ENCODE measurements at regions not wholly inside any gene's neighbourhood (a gene's known extent, or its start where the extent isn't known, plus 50 kb on each side); places are given as distances from the start of the nearest gene placed in this dataset.

GRCh38 chr2:58798676-58799208 is 557.6 kb upstream of the FANCL start:
- Histone ChIP-seq H2BK15ac (replicated peaks; ENCODE audit: low read depth) (no peak overlapping the region), H3K9ac (ENCODE audit: low read length) (no peak overlapping the region), H3K79me1 (ENCODE audit: low read length) (no peaks in the 10 kb centered on the region), H3K4me1 (ENCODE audit: control insufficient read depth, low read depth, low read length) (no peaks in the 10 kb centered on the region), H3K27me3 (ENCODE audit: insufficient read depth, low read length, poor library complexity) (no peaks in the 10 kb centered on the region), H3K36me3 (ENCODE audit: control insufficient read depth, insufficient read depth, low read length) (no peaks in the 10 kb centered on the region), H2BK120ac (ENCODE audit: low read depth, low read length) (no peak overlapping the region), H4K8ac (ENCODE audit: low read depth, low read length) (no peak overlapping the region), H3K4ac (ENCODE audit: low read depth, low read length) (no peak overlapping the region), H2AK5ac (ENCODE audit: low read length) (no peak overlapping the region), H3K23ac (ENCODE audit: low read length) (no peak overlapping the region), H4K5ac (ENCODE audit: low read length) (no peak overlapping the region), H3K79me2 (ENCODE audit: control insufficient read depth, insufficient read depth, low read length) (no peaks in the 10 kb centered on the region), H3K27ac (ENCODE audit: low read depth, low read length) (no peak overlapping the region), H2BK5ac (ENCODE audit: low read length) (no peak overlapping the region), H3K56ac (ENCODE audit: low read length) (no peak overlapping the region), H3K4me2 (ENCODE audit: low read length) (no peak overlapping the region), H3K18ac (ENCODE audit: low read length) (no peak overlapping the region), H3K4me3 (ENCODE audit: low read length) (no peak overlapping the region)
- WGBS (ENCODE audit: extremely low coverage, insufficient coverage, low lambda C conversion rate), result no CpG with 5 or more reads among the region's 6 CpGs
- no peak for DNase-seq

- no peaks in the 10 kb centered on the region for H3K27me3 ChIP-seq (ENCODE audit: insufficient read depth, low read length, poor library complexity)
- no peak overlapping the region for H4K8ac ChIP-seq (ENCODE audit: low read depth, low read length)
- no peak overlapping the region for H2AK5ac ChIP-seq (ENCODE audit: low read length)
- no peak overlapping the region for H3K4me2 ChIP-seq (ENCODE audit: low read length)
- no peak overlapping the region for H3K4ac ChIP-seq (ENCODE audit: low read depth, low read length)
- WGBS (ENCODE audit: extremely low coverage, insufficient coverage, low lambda C conversion rate), result no CpG with 5 or more reads among the region's 2 CpGs
- no peak for DNase-seq
- no peaks in the 10 kb centered on the region for H3K36me3 ChIP-seq (ENCODE audit: control insufficient read depth, insufficient read depth, low read length)
- no peak overlapping the region for H3K27ac ChIP-seq (ENCODE audit: low read depth, low read length)
- no peaks in the 10 kb centered on the region for H3K79me1 ChIP-seq (ENCODE audit: low read length)
- no peak overlapping the region for H3K18ac ChIP-seq (ENCODE audit: low read length)
- no peak overlapping the region for H3K23ac ChIP-seq (ENCODE audit: low read length)
- H3K4me1 ChIP-seq (ENCODE audit: control insufficient read depth, low read depth, low read length), result no peaks in the 10 kb centered on the region
- H2BK5ac ChIP-seq (ENCODE audit: low read length), result no peak overlapping the region
- no peak overlapping the region for H2BK120ac ChIP-seq (ENCODE audit: low read depth, low read length)
- H3K56ac ChIP-seq (ENCODE audit: low read length), result no peak overlapping the region
- no peak overlapping the region for H3K9ac ChIP-seq (ENCODE audit: low read length)
- no peak overlapping the region for H4K5ac ChIP-seq (ENCODE audit: low read length)
- H2BK15ac ChIP-seq (replicated peaks; ENCODE audit: low read depth), result no peak overlapping the region
- H3K79me2 ChIP-seq (ENCODE audit: control insufficient read depth, insufficient read depth, low read length), result no peaks in the 10 kb centered on the region
- H3K4me3 ChIP-seq (ENCODE audit: low read length), result no peak overlapping the region
These were observed 555.2 kb upstream of the FANCL start for GRCh38 chr2:58796239-58796910.

GRCh38 chr2:58794916-58795315 is 553.8 kb upstream of the FANCL start:
- H3K79me1 ChIP-seq (ENCODE audit: low read length), result no peaks in the 10 kb centered on the region
- DNase-seq, result no peak
- no peak overlapping the region for H3K9ac ChIP-seq (ENCODE audit: low read length)
- no peak overlapping the region for H3K4me2 ChIP-seq (ENCODE audit: low read length)
- no peak overlapping the region for H4K5ac ChIP-seq (ENCODE audit: low read length)
- no peaks in the 10 kb centered on the region for H3K27me3 ChIP-seq (ENCODE audit: insufficient read depth, low read length, poor library complexity)
- H3K4me1 ChIP-seq (ENCODE audit: control insufficient read depth, low read depth, low read length), result no peaks in the 10 kb centered on the region
- H3K4ac ChIP-seq (ENCODE audit: low read depth, low read length), result no peak overlapping the region
- no peak overlapping the region for H3K27ac ChIP-seq (ENCODE audit: low read depth, low read length)
- no peak overlapping the region for H4K8ac ChIP-seq (ENCODE audit: low read depth, low read length)
- no peaks in the 10 kb centered on the region for H3K79me2 ChIP-seq (ENCODE audit: control insufficient read depth, insufficient read depth, low read length)
- H3K36me3 ChIP-seq (ENCODE audit: control insufficient read depth, insufficient read depth, low read length), result no peaks in the 10 kb centered on the region
- no peak overlapping the region for H2BK5ac ChIP-seq (ENCODE audit: low read length)
- H2BK15ac ChIP-seq (replicated peaks; ENCODE audit: low read depth), result no peak overlapping the region
- H2AK5ac ChIP-seq (ENCODE audit: low read length), result no peak overlapping the region
- no peak overlapping the region for H3K18ac ChIP-seq (ENCODE audit: low read length)
- no peak overlapping the region for H3K23ac ChIP-seq (ENCODE audit: low read length)
- H3K4me3 ChIP-seq (ENCODE audit: low read length), result no peak overlapping the region
- no peak overlapping the region for H3K56ac ChIP-seq (ENCODE audit: low read length)
- no peak overlapping the region for H2BK120ac ChIP-seq (ENCODE audit: low read depth, low read length)

GRCh38 chr2:58794103-58794502 is 553.0 kb upstream of the FANCL start:
- Histone ChIP-seq H3K56ac (ENCODE audit: low read length) (no peak overlapping the region), H3K36me3 (ENCODE audit: control insufficient read depth, insufficient read depth, low read length) (no peaks in the 10 kb centered on the region), H2BK120ac (ENCODE audit: low read depth, low read length) (no peak overlapping the region), H3K4me3 (ENCODE audit: low read length) (no peak overlapping the region), H3K4me1 (ENCODE audit: control insufficient read depth, low read depth, low read length) (no peaks in the 10 kb centered on the region), H3K4ac (ENCODE audit: low read depth, low read length) (no peak overlapping the region), H3K27ac (ENCODE audit: low read depth, low read length) (no peak overlapping the region), H4K5ac (ENCODE audit: low read length) (no peak overlapping the region), H2AK5ac (ENCODE audit: low read length) (no peak overlapping the region), H3K79me1 (ENCODE audit: low read length) (no peaks in the 10 kb centered on the region), H3K18ac (ENCODE audit: low read length) (no peak overlapping the region), H3K23ac (ENCODE audit: low read length) (no peak overlapping the region), H3K79me2 (ENCODE audit: control insufficient read depth, insufficient read depth, low read length) (no peaks in the 10 kb centered on the region), H3K4me2 (ENCODE audit: low read length) (no peak overlapping the region), H3K27me3 (ENCODE audit: insufficient read depth, low read length, poor library complexity) (no peaks in the 10 kb centered on the region), H2BK5ac (ENCODE audit: low read length) (no peak overlapping the region), H2BK15ac (replicated peaks; ENCODE audit: low read depth) (no peak overlapping the region), H3K9ac (ENCODE audit: low read length) (no peak overlapping the region), H4K8ac (ENCODE audit: low read depth, low read length) (no peak overlapping the region)
- no CpG with 5 or more reads among the region's 1 CpG for WGBS (ENCODE audit: extremely low coverage, insufficient coverage, low lambda C conversion rate)
- DNase-seq, result no peak

GRCh38 chr2:58788402-58788801 is 547.3 kb upstream of the FANCL start:
- Histone ChIP-seq H2BK5ac (ENCODE audit: low read length) (no peak overlapping the region), H3K56ac (ENCODE audit: low read length) (no peak overlapping the region), H4K8ac (ENCODE audit: low read depth, low read length) (no peak overlapping the region), H3K79me1 (ENCODE audit: low read length) (no peaks in the 10 kb centered on the region), H3K4me3 (ENCODE audit: low read length) (no peak overlapping the region), H3K27me3 (ENCODE audit: insufficient read depth, low read length, poor library complexity) (no peaks in the 10 kb centered on the region), H2AK5ac (ENCODE audit: low read length) (no peak overlapping the region), H3K79me2 (ENCODE audit: control insufficient read depth, insufficient read depth, low read length) (no peaks in the 10 kb centered on the region), H3K18ac (ENCODE audit: low read length) (no peak overlapping the region), H3K36me3 (ENCODE audit: control insufficient read depth, insufficient read depth, low read length) (no peaks in the 10 kb centered on the region), H3K23ac (ENCODE audit: low read length) (no peak overlapping the region), H2BK120ac (ENCODE audit: low read depth, low read length) (no peak overlapping the region), H2BK15ac (replicated peaks; ENCODE audit: low read depth) (no peak overlapping the region), H4K5ac (ENCODE audit: low read length) (no peak overlapping the region), H3K4me2 (ENCODE audit: low read length) (no peak overlapping the region), H3K27ac (ENCODE audit: low read depth, low read length) (no peak overlapping the region), H3K4me1 (ENCODE audit: control insufficient read depth, low read depth, low read length) (no peaks in the 10 kb centered on the region), H3K4ac (ENCODE audit: low read depth, low read length) (no peak overlapping the region), H3K9ac (ENCODE audit: low read length) (no peak overlapping the region)
- DNase-seq, result no peak
- no CpG with 5 or more reads among the region's 1 CpG for WGBS (ENCODE audit: extremely low coverage, insufficient coverage, low lambda C conversion rate)

GRCh38 chr2:58770846-58771245 is 529.7 kb upstream of the FANCL start:
- no peak overlapping the region for H3K18ac ChIP-seq (ENCODE audit: low read length)
- no CpG with 5 or more reads among the region's 5 CpGs for WGBS (ENCODE audit: extremely low coverage, insufficient coverage, low lambda C conversion rate)
- no peak overlapping the region for H3K4ac ChIP-seq (ENCODE audit: low read depth, low read length)
- H3K4me2 ChIP-seq (ENCODE audit: low read length), result no peak overlapping the region
- no peak overlapping the region for H3K27ac ChIP-seq (ENCODE audit: low read depth, low read length)
- H4K8ac ChIP-seq (ENCODE audit: low read depth, low read length), result no peak overlapping the region
- no peak overlapping the region for H2AK5ac ChIP-seq (ENCODE audit: low read length)
- H2BK120ac ChIP-seq (ENCODE audit: low read depth, low read length), result no peak overlapping the region
- H2BK15ac ChIP-seq (replicated peaks; ENCODE audit: low read depth), result no peak overlapping the region
- no peak overlapping the region for H2BK5ac ChIP-seq (ENCODE audit: low read length)
- no peaks in the 10 kb centered on the region for H3K36me3 ChIP-seq (ENCODE audit: control insufficient read depth, insufficient read depth, low read length)
- no peak for DNase-seq
- H3K4me1 ChIP-seq (ENCODE audit: control insufficient read depth, low read depth, low read length), result no peaks in the 10 kb centered on the region
- H3K79me2 ChIP-seq (ENCODE audit: control insufficient read depth, insufficient read depth, low read length), result no peaks in the 10 kb centered on the region
- no peak overlapping the region for H3K4me3 ChIP-seq (ENCODE audit: low read length)
- no peaks in the 10 kb centered on the region for H3K27me3 ChIP-seq (ENCODE audit: insufficient read depth, low read length, poor library complexity)
- no peak overlapping the region for H3K56ac ChIP-seq (ENCODE audit: low read length)
- no peak overlapping the region for H3K23ac ChIP-seq (ENCODE audit: low read length)
- no peak overlapping the region for H4K5ac ChIP-seq (ENCODE audit: low read length)
- H3K9ac ChIP-seq (ENCODE audit: low read length), result no peak overlapping the region
- H3K79me1 ChIP-seq (ENCODE audit: low read length), result no peaks in the 10 kb centered on the region

All from mesendoderm (in vitro differentiated cells).